PC-3 (cell line): ENCODE measurements at regions not wholly inside any gene's neighbourhood (a gene's known extent, or its start where the extent isn't known, plus 50 kb on each side); places are given as distances from the start of the nearest gene placed in this dataset.

Experiments
- CTCF ChIP-seq: fragments of 300-600 bp; sonication (generic); conservative IDR thresholded peaks from 2 replicates; pipeline ENCODE4 v1.5.1; 2017; ENCODE audit warnings: antibody characterized with exemption, low read depth, mild to moderate bottlenecking, low read length
- EZH2 ChIP-seq: fragments of 300-600 bp; sonication (generic); IDR thresholded peaks from one replicate; pipeline ENCODE4 v1.6.1; 2017; ENCODE audit warnings: antibody characterized with exemption, mild to moderate bottlenecking, low read length; ENCODE audit not compliant: unreplicated experiment
- EZH2phosphoT487 ChIP-seq: fragments of 300-600 bp; sonication (generic); IDR thresholded peaks from 2 replicates; pipeline ENCODE4 v1.6.1; 2018; ENCODE audit warnings: mild to moderate bottlenecking, antibody characterized with exemption, low read length, borderline replicate concordance

- no peak for TF ChIP-seq CTCF
- TF ChIP-seq EZH2, result no peak
- TF ChIP-seq EZH2phosphoT487, result no peak
Measured at GRCh38 chr6:139823808-139824126, 449.3 kb upstream of the CITED2 start.
